Endothelial cell of umbilical vein (primary cell): ENCODE measurements at regions not wholly inside any gene's neighbourhood (a gene's known extent, or its start where the extent isn't known, plus 50 kb on each side); places are given as distances from the start of the nearest gene placed in this dataset.

ENCODE experiments used
- BruUV-seq: library from RNA; stranded (reverse); fragments of 400-500 nt; replicated peaks from 2 replicates; lab custom pipeline; 2021; lab: Mats Ljungman, UMichigan
- CTCF ChIA-PET: fragments of 300-600, 350-600 bp; sonication (Branson Sonifier 250); formaldehyde crosslinking; loops from one replicate; lab custom pipeline; 2021; ENCODE audit warnings: antibody characterized with exemption, inconsistent platforms; lab: Charles Lee
- POLR2A ChIA-PET: fragments of 300-600, 350-600 bp; sonication (Branson Sonifier 250); formaldehyde crosslinking; loops from one replicate; lab custom pipeline; 2021; ENCODE audit warnings: antibody characterized with exemption, inconsistent platforms; lab: Charles Lee
- DNase-seq: peaks from one replicate; pipeline ENCODE4 v3.0.0-alpha.2; 2011; ENCODE audit warnings: low read depth, low spot score
- FAIRE-seq: peaks from 2 replicates; lab custom pipeline; 2011; peaks lifted over from hg19 to GRCh38; lab: Jason Lieb, UNC
- H2AFZ ChIP-seq: 2 replicates; pipeline ENCODE4 v1.6.0; 2012; ENCODE audit warnings: low read depth, low read length, control low read depth, inconsistent platforms
- H3K27ac ChIP-seq: 2 replicates; pipeline ENCODE4 v1.5.1; 2011; ENCODE audit warnings: low read depth, mild to moderate bottlenecking, control low read depth, low read length, moderate library complexity; ENCODE audit not compliant: insufficient read depth
- H3K27me3 ChIP-seq, 2 experiments: 2 replicates each; pipeline versions ENCODE4 v1.6.0 to v1.6.1; 2011; ENCODE audit warnings: low read length in 2 of 2, mixed read lengths in 1 of 2; ENCODE audit not compliant: control insufficient read depth in 2 of 2, insufficient read depth in 2 of 2
- H3K36me3 ChIP-seq, 2 experiments: 2 replicates in 1 of 2; 3 replicates in 1 of 2; pipeline ENCODE4 v1.5.1; 2011; ENCODE audit warnings: low read length in 2 of 2, mild to moderate bottlenecking in 1 of 2, moderate library complexity in 1 of 2; ENCODE audit not compliant: control insufficient read depth in 2 of 2, insufficient read depth in 2 of 2; ENCODE audit errors: extremely low read depth in 1 of 2
- H3K4me1 ChIP-seq: 3 replicates; pipeline ENCODE4 v1.5.1; 2011; ENCODE audit warnings: mild to moderate bottlenecking, low read length; ENCODE audit not compliant: control insufficient read depth, insufficient read depth; ENCODE audit errors: extremely low read depth
- H3K4me2 ChIP-seq: 2 replicates; pipeline ENCODE4 v1.6.1; 2011; ENCODE audit warnings: low read length, control low read depth, mixed read lengths; ENCODE audit not compliant: insufficient read depth
- H3K4me3 ChIP-seq, 3 experiments: fragments of 200-600 bp in 1 of 3; sonication (generic), shearing (Covaris generic) in 1 of 3; replicated peaks in 1 of 3; 2 replicates each; pipeline ENCODE4 v1.5.1; 2011 to 2016; ENCODE audit warnings: control low read depth in 3 of 3, low read length in 3 of 3, mild to moderate bottlenecking in 2 of 3, inconsistent platforms in 1 of 3, low read depth in 1 of 3, moderate library complexity in 1 of 3; ENCODE audit not compliant: insufficient read depth in 1 of 3
- H3K79me2 ChIP-seq: 2 replicates; pipeline ENCODE4 v1.6.0; 2012; ENCODE audit warnings: low read length, inconsistent platforms; ENCODE audit not compliant: control insufficient read depth, insufficient read depth
- H3K9ac ChIP-seq: replicated peaks from 2 replicates; pipeline ENCODE3; 2011; ENCODE audit warnings: low read length, control low read depth; ENCODE audit not compliant: insufficient read depth; ENCODE audit errors: extremely low read depth
- H3K9me1 ChIP-seq: replicated peaks from 3 replicates; pipeline ENCODE4 v1.6.0; 2011; ENCODE audit warnings: mild to moderate bottlenecking, low read length; ENCODE audit not compliant: control insufficient read depth, insufficient read depth; ENCODE audit errors: extremely low read depth
- H3K9me3 ChIP-seq: replicated peaks from 2 replicates; pipeline ENCODE4 v1.5.1; 2012; ENCODE audit warnings: low read length, inconsistent platforms; ENCODE audit not compliant: control insufficient read depth, insufficient read depth
- H4K20me1 ChIP-seq: replicated peaks from 2 replicates; pipeline ENCODE3; 2011; ENCODE audit warnings: mild to moderate bottlenecking, low read length; ENCODE audit not compliant: control insufficient read depth, insufficient read depth; ENCODE audit errors: extremely low read depth
- CTCF ChIP-seq, 2 donors: IDR thresholded peaks; 1 replicate in 1 of 2; 2 replicates in 1 of 2; pipeline ENCODE4 v1.5.1; 2011; ENCODE audit warnings: low read length in 2 of 2, mild to moderate bottlenecking in 2 of 2, moderate library complexity in 2 of 2, control low read depth in 1 of 2, inconsistent platforms in 1 of 2, low read depth in 1 of 2; ENCODE audit not compliant: insufficient read depth in 1 of 2; ENCODE audit errors: extremely low read depth in 1 of 2
- EZH2 ChIP-seq: IDR thresholded peaks from 2 replicates; pipeline ENCODE4 v1.6.1; 2012; ENCODE audit warnings: borderline replicate concordance, low read depth, mild to moderate bottlenecking, moderate library complexity, low read length, inconsistent platforms; ENCODE audit not compliant: severe bottlenecking
- FOS ChIP-seq: IDR thresholded peaks from 2 replicates; pipeline ENCODE4 v1.6.1; 2011; ENCODE audit warnings: mild to moderate bottlenecking, low read length, moderate library complexity, borderline replicate concordance; ENCODE audit not compliant: insufficient read depth
- GATA2 ChIP-seq: IDR thresholded peaks from 2 replicates; pipeline ENCODE4 v1.7.0; 2011; ENCODE audit warnings: low read depth, mild to moderate bottlenecking, moderate library complexity, mixed read lengths, low read length; ENCODE audit not compliant: insufficient read length, insufficient read depth
- JUN ChIP-seq: IDR thresholded peaks from 2 replicates; pipeline ENCODE4 v1.6.1; 2011; ENCODE audit warnings: borderline replicate concordance, low read depth; ENCODE audit not compliant: insufficient read length, insufficient read depth
- MYC ChIP-seq: IDR thresholded peaks from one replicate; pipeline ENCODE4 v1.6.1; 2011; ENCODE audit warnings: mild to moderate bottlenecking, low read depth, low read length
- POLR2A ChIP-seq: IDR thresholded peaks from 2 replicates; pipeline ENCODE4 v1.6.1; 2012; ENCODE audit warnings: low read depth, mild to moderate bottlenecking, control low read depth, low read length
- POLR2AphosphoS5 ChIP-seq: IDR thresholded peaks from 2 replicates; pipeline ENCODE4 v1.6.1; 2012; ENCODE audit warnings: low read depth, mild to moderate bottlenecking, control low read depth, low read length, moderate library complexity; ENCODE audit not compliant: insufficient read depth
- dilution Hi-C: fragments of 300-500 bp; cut with MboI; formaldehyde crosslinking; loops from one replicate; pipeline ENCODE4 v1.15.0; 2019; ENCODE audit warnings: low sequenced_read_pairs; ENCODE audit not compliant: extremely low pct_ligation_motif_present
- intact Hi-C: fragments of 100-400 bp; cut with micrococcal nuclease; formaldehyde crosslinking; loops from one replicate; pipeline ENCODE4 v1.10.0; 2022
- TF ChIP-seq, protein P1 (sequence below): IDR thresholded peaks from 2 replicates; pipeline ENCODE4 v1.6.1; 2011; ENCODE audit not compliant: insufficient read depth, insufficient read length

DNA sequence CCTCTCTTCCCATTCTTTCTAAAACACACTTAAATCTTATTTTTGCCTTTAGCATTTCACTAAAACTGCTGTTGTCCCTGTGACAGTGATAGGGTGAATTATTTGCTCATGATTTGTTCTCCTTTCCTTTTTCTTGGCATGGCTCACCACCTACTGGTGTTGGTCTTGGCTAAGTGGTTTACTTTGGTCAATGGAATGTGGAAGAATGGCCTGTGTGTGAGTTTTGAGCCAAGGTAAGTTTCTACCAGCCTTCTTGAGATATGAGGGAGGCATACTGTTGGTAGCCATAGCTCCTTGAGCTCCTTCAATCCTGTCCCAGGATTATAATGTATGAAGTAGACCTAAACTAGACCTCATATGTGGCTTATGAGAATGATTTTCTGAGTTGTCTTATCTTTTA, 506.3 kb upstream of the RAG2 start:
- H3K36me3 ChIP-seq = no peaks in the 10 kb centered on the region
- DNase-seq (no peak), FAIRE-seq (no peak)
- H3K9me3 ChIP-seq = no peaks in the 10 kb centered on the region
- intact Hi-C loops = no loop called here
- BruUV-seq = no TSS peak
- H3K4me3 ChIP-seq = no peak overlapping the region
- H3K4me2 ChIP-seq = no peak overlapping the region
- H4K20me1 ChIP-seq = no peaks in the 10 kb centered on the region
- no peaks in the 10 kb centered on the region for H3K4me1 ChIP-seq
- TF ChIP-seq, protein P1, sequence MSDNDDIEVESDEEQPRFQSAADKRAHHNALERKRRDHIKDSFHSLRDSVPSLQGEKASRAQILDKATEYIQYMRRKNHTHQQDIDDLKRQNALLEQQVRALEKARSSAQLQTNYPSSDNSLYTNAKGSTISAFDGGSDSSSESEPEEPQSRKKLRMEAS = no peak
- TF ChIP-seq CTCF (IDR thresholded peaks at IDR 0.05; ENCODE audit: extremely low read depth in 1 of 2, insufficient read depth in 1 of 2, low read depth in 1 of 2, low read length in 2 of 2) = no peak
- no peak for TF ChIP-seq GATA2
- no peak for TF ChIP-seq EZH2
- no peak for TF ChIP-seq MYC
- no peak for TF ChIP-seq JUN
- TF ChIP-seq POLR2A = no peak
- TF ChIP-seq POLR2AphosphoS5 = no peak
- TF ChIP-seq FOS = no peak
- no peaks in the 10 kb centered on the region for H3K27me3 ChIP-seq
- ChIA-PET CTCF (no interaction called here), POLR2A (no interaction called here)
- no peak overlapping the region for H2AFZ ChIP-seq
- no peak overlapping the region for H3K9ac ChIP-seq
- H3K79me2 ChIP-seq = no peaks in the 10 kb centered on the region
- H3K9me1 ChIP-seq = no peaks in the 10 kb centered on the region
- no peak overlapping the region for H3K27ac ChIP-seq
- dilution Hi-C loops = no loop called here
